ENCODE measurements at regions not wholly inside any gene's neighbourhood (a gene's known extent, or its start where the extent isn't known, plus 50 kb on each side); places are given as distances from the start of the nearest gene placed in this dataset.

- TF ChIP-seq, protein P1, sequence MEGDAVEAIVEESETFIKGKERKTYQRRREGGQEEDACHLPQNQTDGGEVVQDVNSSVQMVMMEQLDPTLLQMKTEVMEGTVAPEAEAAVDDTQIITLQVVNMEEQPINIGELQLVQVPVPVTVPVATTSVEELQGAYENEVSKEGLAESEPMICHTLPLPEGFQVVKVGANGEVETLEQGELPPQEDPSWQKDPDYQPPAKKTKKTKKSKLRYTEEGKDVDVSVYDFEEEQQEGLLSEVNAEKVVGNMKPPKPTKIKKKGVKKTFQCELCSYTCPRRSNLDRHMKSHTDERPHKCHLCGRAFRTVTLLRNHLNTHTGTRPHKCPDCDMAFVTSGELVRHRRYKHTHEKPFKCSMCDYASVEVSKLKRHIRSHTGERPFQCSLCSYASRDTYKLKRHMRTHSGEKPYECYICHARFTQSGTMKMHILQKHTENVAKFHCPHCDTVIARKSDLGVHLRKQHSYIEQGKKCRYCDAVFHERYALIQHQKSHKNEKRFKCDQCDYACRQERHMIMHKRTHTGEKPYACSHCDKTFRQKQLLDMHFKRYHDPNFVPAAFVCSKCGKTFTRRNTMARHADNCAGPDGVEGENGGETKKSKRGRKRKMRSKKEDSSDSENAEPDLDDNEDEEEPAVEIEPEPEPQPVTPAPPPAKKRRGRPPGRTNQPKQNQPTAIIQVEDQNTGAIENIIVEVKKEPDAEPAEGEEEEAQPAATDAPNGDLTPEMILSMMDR (optimal IDR thresholded peaks at IDR 0.05 in 1 of 3, IDR thresholded peaks at IDR 0.05 in 1 of 3, conservative IDR thresholded peaks at IDR 0.05 in 1 of 3; ENCODE audit: extremely low read depth in 1 of 3, insufficient read depth in 2 of 3, low read length in 3 of 3): no peak
- TF ChIP-seq EZH2 (IDR thresholded peaks at IDR 0.05; ENCODE audit: low read length): no peak
Measured at GRCh38 chr18:77526962-77527361, 277.3 kb downstream of the GALR1 start.

Measured in keratinocyte (primary cell).